ENCODE measurements at regions not wholly inside any gene's neighbourhood (a gene's known extent, or its start where the extent isn't known, plus 50 kb on each side); places are given as distances from the start of the nearest gene placed in this dataset.

DNA sequence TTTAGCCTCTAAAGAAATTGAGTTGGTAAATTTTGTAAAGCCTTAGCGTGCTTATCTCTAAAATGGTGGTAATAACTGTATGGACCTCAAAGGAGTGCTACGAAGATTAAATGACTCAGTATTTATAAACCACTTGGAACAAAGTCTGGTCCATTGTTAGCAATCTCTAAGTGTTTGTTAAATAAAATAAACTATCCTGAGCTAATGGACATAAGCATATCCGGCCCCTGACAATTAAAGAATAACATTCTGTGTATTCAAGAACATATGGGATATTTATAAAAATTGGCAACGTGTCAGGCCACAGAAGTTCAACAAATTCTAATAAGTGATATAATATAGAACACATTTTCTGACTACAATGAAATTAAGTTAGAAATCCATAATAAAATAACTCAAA, 71.0 kb downstream of the MYEOV start:
- H3K9me3 ChIP-seq (ENCODE audit: control insufficient read depth, low read depth, low read length) = peaks cover 1% of the 10 kb centered on the region
- H4K20me1 ChIP-seq (ENCODE audit: control insufficient read depth, insufficient read depth, insufficient read length) = no peaks in the 10 kb centered on the region
- H3K79me1 ChIP-seq (ENCODE audit: insufficient read depth, low read depth, low read length, poor library complexity, severe bottlenecking) = no peaks in the 10 kb centered on the region
- H3K79me2 ChIP-seq (ENCODE audit: insufficient read depth, low read length) = no peaks in the 10 kb centered on the region
- no peak overlapping the region for H2AK5ac ChIP-seq (ENCODE audit: insufficient read length, low read length)
- DNase-seq = no peak
- TF ChIP-seq, protein P1, sequence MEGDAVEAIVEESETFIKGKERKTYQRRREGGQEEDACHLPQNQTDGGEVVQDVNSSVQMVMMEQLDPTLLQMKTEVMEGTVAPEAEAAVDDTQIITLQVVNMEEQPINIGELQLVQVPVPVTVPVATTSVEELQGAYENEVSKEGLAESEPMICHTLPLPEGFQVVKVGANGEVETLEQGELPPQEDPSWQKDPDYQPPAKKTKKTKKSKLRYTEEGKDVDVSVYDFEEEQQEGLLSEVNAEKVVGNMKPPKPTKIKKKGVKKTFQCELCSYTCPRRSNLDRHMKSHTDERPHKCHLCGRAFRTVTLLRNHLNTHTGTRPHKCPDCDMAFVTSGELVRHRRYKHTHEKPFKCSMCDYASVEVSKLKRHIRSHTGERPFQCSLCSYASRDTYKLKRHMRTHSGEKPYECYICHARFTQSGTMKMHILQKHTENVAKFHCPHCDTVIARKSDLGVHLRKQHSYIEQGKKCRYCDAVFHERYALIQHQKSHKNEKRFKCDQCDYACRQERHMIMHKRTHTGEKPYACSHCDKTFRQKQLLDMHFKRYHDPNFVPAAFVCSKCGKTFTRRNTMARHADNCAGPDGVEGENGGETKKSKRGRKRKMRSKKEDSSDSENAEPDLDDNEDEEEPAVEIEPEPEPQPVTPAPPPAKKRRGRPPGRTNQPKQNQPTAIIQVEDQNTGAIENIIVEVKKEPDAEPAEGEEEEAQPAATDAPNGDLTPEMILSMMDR (conservative IDR thresholded peaks at IDR 0.05) = no peak
- no peak overlapping the region for H3T11ph ChIP-seq (ENCODE audit: low read length)
- H3K4me1 Mint-ChIP-seq = peaks cover 8% of the 10 kb centered on the region in 2 experiments; a peak in 3 of 4 replicates
- no peak overlapping the region for H4K8ac ChIP-seq (replicated peaks; ENCODE audit: insufficient read length, low read depth, low read length)
- no peak overlapping the region for H3K14ac ChIP-seq (ENCODE audit: insufficient read depth, low read length)
- no peaks in the 10 kb centered on the region for H3K27me3 ChIP-seq (ENCODE audit: insufficient read depth, low read length)
- no peak overlapping the region for H3K23ac ChIP-seq (ENCODE audit: insufficient read length, low read depth, low read length)
- H3K27me3 Mint-ChIP-seq (ENCODE audit: low read depth) = peaks cover 4% of the 10 kb centered on the region
- no peak overlapping the region for H2BK12ac ChIP-seq (ENCODE audit: insufficient read length, low read depth, low read length)
- H2BK120ac ChIP-seq (ENCODE audit: low read depth, low read length, poor library complexity, severe bottlenecking) = no peak overlapping the region
- no peak overlapping the region for H3K56ac ChIP-seq (ENCODE audit: insufficient read length, low read depth, low read length)
- peaks cover 0 to 13% (median 4%) of the 10 kb centered on the region in 3 experiments; a peak in 4 of 7 replicates for H3K36me3 Mint-ChIP-seq (ENCODE audit: insufficient read depth in 1 of 3, low read depth in 3 of 3)
- H3K23me2 ChIP-seq (ENCODE audit: insufficient read length, low read depth, low read length, poor library complexity, severe bottlenecking) = no peaks in the 10 kb centered on the region
- WGBS (ENCODE audit: extremely low coverage, insufficient read length, low lambda C conversion rate) = no CpG with 5 or more reads among the region's 4 CpGs
- H2BK5ac ChIP-seq (ENCODE audit: insufficient read length, low read length) = no peak overlapping the region
- H3K9ac ChIP-seq (ENCODE audit: extremely low read depth, insufficient read length, low read length) = no peak overlapping the region
- no peak overlapping the region for H3K4me3 Mint-ChIP-seq
- no peak overlapping the region for H3K4me2 ChIP-seq (ENCODE audit: insufficient read depth, insufficient read length, low read length)
- no peak overlapping the region for H3K18ac ChIP-seq (ENCODE audit: insufficient read length, low read depth, low read length)
- H2AFZ ChIP-seq (ENCODE audit: low read length) = no peak overlapping the region
- no peak overlapping the region for H2BK15ac ChIP-seq (ENCODE audit: low read depth, low read length)
- no peaks in the 10 kb centered on the region for H3K4me1 ChIP-seq (ENCODE audit: insufficient read depth, low read length)
- no peak overlapping the region for H3K27ac ChIP-seq (ENCODE audit: insufficient read length, low read depth, low read length)
- no peak overlapping the region for H4K5ac ChIP-seq (ENCODE audit: insufficient read length, low read depth, low read length)
- H3K4ac ChIP-seq (ENCODE audit: low read depth, low read length) = no peak overlapping the region
- H3K27ac Mint-ChIP-seq = no peak overlapping the region
- H3K9me3 Mint-ChIP-seq = peaks cover 12 to 15% of the 10 kb centered on the region in 2 experiments; a peak in 3 of 5 replicates
- no peak overlapping the region for H4K91ac ChIP-seq (ENCODE audit: insufficient read length, low read depth, low read length)
- H2BK20ac ChIP-seq (ENCODE audit: low read depth, low read length, poor library complexity, severe bottlenecking) = no peak overlapping the region

All from H9 (cell line).